ENCODE measurements at regions not wholly inside any gene's neighbourhood (a gene's known extent, or its start where the extent isn't known, plus 50 kb on each side); places are given as distances from the start of the nearest gene placed in this dataset.

- no peak for DNase-seq (ENCODE audit: low read depth, low spot score)
- no peak overlapping the region for H3K4me3 Mint-ChIP-seq
- H3K36me3 Mint-ChIP-seq (ENCODE audit: low read depth): peaks cover 27% of the 10 kb centered on the region
- H3K27ac Mint-ChIP-seq (ENCODE audit: unreplicated experiment): no peak overlapping the region
- peaks cover 33% of the 10 kb centered on the region for H3K9me3 Mint-ChIP-seq
- no peaks in the 10 kb centered on the region for H3K4me1 Mint-ChIP-seq
- TF ChIP-seq, protein P1, sequence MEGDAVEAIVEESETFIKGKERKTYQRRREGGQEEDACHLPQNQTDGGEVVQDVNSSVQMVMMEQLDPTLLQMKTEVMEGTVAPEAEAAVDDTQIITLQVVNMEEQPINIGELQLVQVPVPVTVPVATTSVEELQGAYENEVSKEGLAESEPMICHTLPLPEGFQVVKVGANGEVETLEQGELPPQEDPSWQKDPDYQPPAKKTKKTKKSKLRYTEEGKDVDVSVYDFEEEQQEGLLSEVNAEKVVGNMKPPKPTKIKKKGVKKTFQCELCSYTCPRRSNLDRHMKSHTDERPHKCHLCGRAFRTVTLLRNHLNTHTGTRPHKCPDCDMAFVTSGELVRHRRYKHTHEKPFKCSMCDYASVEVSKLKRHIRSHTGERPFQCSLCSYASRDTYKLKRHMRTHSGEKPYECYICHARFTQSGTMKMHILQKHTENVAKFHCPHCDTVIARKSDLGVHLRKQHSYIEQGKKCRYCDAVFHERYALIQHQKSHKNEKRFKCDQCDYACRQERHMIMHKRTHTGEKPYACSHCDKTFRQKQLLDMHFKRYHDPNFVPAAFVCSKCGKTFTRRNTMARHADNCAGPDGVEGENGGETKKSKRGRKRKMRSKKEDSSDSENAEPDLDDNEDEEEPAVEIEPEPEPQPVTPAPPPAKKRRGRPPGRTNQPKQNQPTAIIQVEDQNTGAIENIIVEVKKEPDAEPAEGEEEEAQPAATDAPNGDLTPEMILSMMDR (conservative IDR thresholded peaks at IDR 0.05): no peak
- H3K27me3 Mint-ChIP-seq (ENCODE audit: low read depth): no peaks in the 10 kb centered on the region
These were observed 457.4 kb downstream of the ZIC1 start for GRCh38 chr3:147866561-147866960.

DNA sequence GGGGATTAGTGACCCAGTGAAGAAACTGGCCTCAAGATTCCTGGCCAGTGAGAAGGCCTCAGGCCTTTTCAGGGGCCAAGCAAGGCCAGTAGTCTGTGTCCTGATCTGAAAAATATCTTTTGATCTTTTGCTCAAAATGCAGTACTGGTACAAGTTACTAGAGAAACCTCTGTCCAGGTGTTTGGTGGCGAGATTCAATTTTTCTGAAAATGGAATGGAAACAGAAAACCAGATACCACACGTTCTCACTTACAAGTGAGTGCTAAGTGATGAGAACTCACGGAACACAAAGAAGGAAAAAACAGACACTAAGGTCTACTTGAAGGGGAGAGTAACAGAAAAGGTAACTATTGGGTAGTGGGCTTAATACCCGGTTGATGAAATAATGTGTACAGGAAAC, 463.4 kb downstream of the ZIC1 start:
- DNase-seq (ENCODE audit: low read depth, low spot score): no peak
- Mint-ChIP-seq H3K9me3 (peaks cover 15% of the 10 kb centered on the region), H3K4me1 (no peaks in the 10 kb centered on the region), H3K36me3 (ENCODE audit: low read depth) (peaks cover 12% of the 10 kb centered on the region), H3K27ac (ENCODE audit: unreplicated experiment) (no peak overlapping the region), H3K27me3 (ENCODE audit: low read depth) (no peaks in the 10 kb centered on the region), H3K4me3 (no peak overlapping the region)
- TF ChIP-seq, protein P1 (conservative IDR thresholded peaks at IDR 0.05): no peak

- no peaks in the 10 kb centered on the region for H3K27me3 Mint-ChIP-seq (ENCODE audit: low read depth)
- H3K36me3 Mint-ChIP-seq (ENCODE audit: low read depth): peaks cover 16% of the 10 kb centered on the region
- TF ChIP-seq, protein P1 (conservative IDR thresholded peaks at IDR 0.05): no peak
- no peak overlapping the region for H3K4me3 Mint-ChIP-seq
- H3K4me1 Mint-ChIP-seq: no peaks in the 10 kb centered on the region
- no peak overlapping the region for H3K27ac Mint-ChIP-seq (ENCODE audit: unreplicated experiment)
- no peak for DNase-seq (ENCODE audit: low read depth, low spot score)
- H3K9me3 Mint-ChIP-seq: peaks cover 13% of the 10 kb centered on the region
These were observed 466.3 kb downstream of the ZIC1 start for GRCh38 chr3:147875498-147875897.

- no peak overlapping the region for H3K4me3 Mint-ChIP-seq
- H3K27me3 Mint-ChIP-seq (ENCODE audit: low read depth): no peaks in the 10 kb centered on the region
- no peak overlapping the region for H3K27ac Mint-ChIP-seq (ENCODE audit: unreplicated experiment)
- peaks cover 11% of the 10 kb centered on the region for H3K9me3 Mint-ChIP-seq
- TF ChIP-seq, protein P1 (conservative IDR thresholded peaks at IDR 0.05): no peak
- H3K36me3 Mint-ChIP-seq (ENCODE audit: low read depth): peaks cover 19% of the 10 kb centered on the region
- DNase-seq (ENCODE audit: low read depth, low spot score): no peak
- no peaks in the 10 kb centered on the region for H3K4me1 Mint-ChIP-seq
These were observed 472.8 kb downstream of the ZIC1 start for GRCh38 chr3:147881933-147882332.

GRCh38 chr3:147886879-147887278, 477.7 kb downstream of the ZIC1 start:
- Mint-ChIP-seq H3K27ac (ENCODE audit: unreplicated experiment) (no peak overlapping the region), H3K9me3 (peaks cover 12% of the 10 kb centered on the region), H3K27me3 (ENCODE audit: low read depth) (no peaks in the 10 kb centered on the region), H3K4me1 (peaks cover 3% of the 10 kb centered on the region), H3K36me3 (ENCODE audit: low read depth) (peaks cover 17% of the 10 kb centered on the region), H3K4me3 (no peak overlapping the region)
- TF ChIP-seq, protein P1 (conservative IDR thresholded peaks at IDR 0.05): no peak
- DNase-seq (ENCODE audit: low read depth, low spot score): no peak

DNA sequence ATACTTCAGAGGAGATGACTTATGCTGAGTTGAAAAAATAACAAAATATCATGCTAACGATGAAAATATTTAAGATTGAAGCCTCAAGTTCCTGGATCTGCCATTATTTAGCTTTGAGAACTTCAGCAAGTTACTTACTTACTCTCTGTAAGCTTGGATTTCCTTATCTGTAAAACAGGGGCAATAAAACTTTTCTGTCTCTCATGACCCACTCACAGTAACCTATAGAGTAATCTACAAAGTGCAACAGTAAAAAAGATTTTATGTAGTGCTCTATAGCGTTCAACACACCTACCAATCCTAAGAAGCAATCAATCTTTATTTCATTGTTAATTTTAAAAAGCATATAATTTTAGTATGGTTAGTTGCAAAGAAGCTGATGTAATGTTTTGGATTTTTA, 478.6 kb downstream of the ZIC1 start:
- Mint-ChIP-seq H3K9me3 (peaks cover 7% of the 10 kb centered on the region), H3K27ac (ENCODE audit: unreplicated experiment) (no peak overlapping the region), H3K4me3 (no peak overlapping the region), H3K27me3 (ENCODE audit: low read depth) (no peaks in the 10 kb centered on the region), H3K4me1 (peaks cover 3% of the 10 kb centered on the region), H3K36me3 (ENCODE audit: low read depth) (peaks cover 14% of the 10 kb centered on the region)
- no peak for DNase-seq (ENCODE audit: low read depth, low spot score)
- TF ChIP-seq, protein P1 (conservative IDR thresholded peaks at IDR 0.05): no peak

Data from neural crest cell (in vitro differentiated cells).